ENCODE measurements at regions not wholly inside any gene's neighbourhood (a gene's known extent, or its start where the extent isn't known, plus 50 kb on each side); places are given as distances from the start of the nearest gene placed in this dataset.

- DNase-seq, result no peak
- Mint-ChIP-seq H3K27me3 (ENCODE audit: insufficient read depth, unreplicated experiment) (no peaks in the 10 kb centered on the region), H3K4me1 (ENCODE audit: low read depth, unreplicated experiment) (no peaks in the 10 kb centered on the region), H3K9me3 (ENCODE audit: unreplicated experiment) (peaks cover 24% of the 10 kb centered on the region), H3K36me3 (ENCODE audit: insufficient read depth, unreplicated experiment) (no peaks in the 10 kb centered on the region), H3K27ac (ENCODE audit: unreplicated experiment) (no peak overlapping the region), H3K4me3 (ENCODE audit: unreplicated experiment) (no peak overlapping the region)
- Histone ChIP-seq H3K4me1 (no peaks in the 10 kb centered on the region), H3K4me3 (ENCODE audit: low read depth, low read length) (no peak overlapping the region), H3K36me3 (ENCODE audit: control insufficient read depth, insufficient read depth, low read length) (no peaks in the 10 kb centered on the region), H3K9me3 (peaks cover 3% of the 10 kb centered on the region; the same call in 1 of the 2 replicates), H3K27me3 (replicated peaks; ENCODE audit: control insufficient read depth, insufficient read depth, low read length) (no peaks in the 10 kb centered on the region)
- TF ChIP-seq, protein P1, sequence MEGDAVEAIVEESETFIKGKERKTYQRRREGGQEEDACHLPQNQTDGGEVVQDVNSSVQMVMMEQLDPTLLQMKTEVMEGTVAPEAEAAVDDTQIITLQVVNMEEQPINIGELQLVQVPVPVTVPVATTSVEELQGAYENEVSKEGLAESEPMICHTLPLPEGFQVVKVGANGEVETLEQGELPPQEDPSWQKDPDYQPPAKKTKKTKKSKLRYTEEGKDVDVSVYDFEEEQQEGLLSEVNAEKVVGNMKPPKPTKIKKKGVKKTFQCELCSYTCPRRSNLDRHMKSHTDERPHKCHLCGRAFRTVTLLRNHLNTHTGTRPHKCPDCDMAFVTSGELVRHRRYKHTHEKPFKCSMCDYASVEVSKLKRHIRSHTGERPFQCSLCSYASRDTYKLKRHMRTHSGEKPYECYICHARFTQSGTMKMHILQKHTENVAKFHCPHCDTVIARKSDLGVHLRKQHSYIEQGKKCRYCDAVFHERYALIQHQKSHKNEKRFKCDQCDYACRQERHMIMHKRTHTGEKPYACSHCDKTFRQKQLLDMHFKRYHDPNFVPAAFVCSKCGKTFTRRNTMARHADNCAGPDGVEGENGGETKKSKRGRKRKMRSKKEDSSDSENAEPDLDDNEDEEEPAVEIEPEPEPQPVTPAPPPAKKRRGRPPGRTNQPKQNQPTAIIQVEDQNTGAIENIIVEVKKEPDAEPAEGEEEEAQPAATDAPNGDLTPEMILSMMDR (IDR thresholded peaks at IDR 0.05; ENCODE audit: insufficient read depth in 1 of 2, low read depth in 1 of 2, low read length in 1 of 2, severe bottlenecking in 1 of 2, unreplicated experiment in 1 of 2), result no peak
- ChIA-PET POLR2A (no interaction called here), CTCF (no interaction called here)
- no TSS peak for BruUV-seq (replicated peaks)
- intact Hi-C loops (cut with micrococcal nuclease; ENCODE audit: unreplicated experiment), result no loop called here
Measured at GRCh38 chr12:31868965-31869364, 90.2 kb upstream of the RESF1 start.

DNA sequence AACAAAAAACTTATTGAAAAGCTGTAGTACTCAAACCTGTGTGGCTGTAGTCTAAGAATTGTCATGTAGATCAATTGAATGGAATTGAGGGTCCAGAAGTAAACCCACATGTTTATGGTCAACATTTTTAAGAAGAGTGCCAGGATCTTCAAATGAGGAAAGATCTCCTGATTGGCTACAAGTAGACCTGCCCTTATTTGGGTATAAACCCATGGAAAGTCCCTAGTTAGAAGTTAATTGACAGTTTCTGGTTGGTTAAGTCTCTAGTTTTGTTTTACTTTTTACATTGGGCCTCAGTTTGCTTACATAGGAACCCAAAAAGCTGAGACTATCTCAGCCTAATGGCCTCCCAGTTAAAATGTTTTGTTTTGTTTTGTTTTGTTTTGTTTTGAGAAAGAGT lies 91.9 kb upstream of the RESF1 start:
- H3K4me1 Mint-ChIP-seq (ENCODE audit: low read depth, unreplicated experiment), result no peaks in the 10 kb centered on the region
- Histone ChIP-seq H3K36me3 (ENCODE audit: control insufficient read depth, insufficient read depth, low read length) (no peaks in the 10 kb centered on the region), H3K27me3 (replicated peaks; ENCODE audit: control insufficient read depth, insufficient read depth, low read length) (no peaks in the 10 kb centered on the region), H3K4me3 (ENCODE audit: low read depth, low read length) (no peak overlapping the region), H3K9me3 (peaks cover 3% of the 10 kb centered on the region; the same call in 1 of the 2 replicates), H3K4me1 (no peaks in the 10 kb centered on the region)
- H3K9me3 Mint-ChIP-seq (ENCODE audit: unreplicated experiment), result peaks cover 13% of the 10 kb centered on the region
- no peak for DNase-seq
- TF ChIP-seq, protein P1 (IDR thresholded peaks at IDR 0.05; ENCODE audit: insufficient read depth in 1 of 2, low read depth in 1 of 2, low read length in 1 of 2, severe bottlenecking in 1 of 2, unreplicated experiment in 1 of 2), result no peak
- BruUV-seq (replicated peaks), result no TSS peak
- intact Hi-C loops (cut with micrococcal nuclease; ENCODE audit: unreplicated experiment), result no loop called here
- H3K4me3 Mint-ChIP-seq (ENCODE audit: unreplicated experiment), result no peak overlapping the region
- H3K36me3 Mint-ChIP-seq (ENCODE audit: insufficient read depth, unreplicated experiment), result no peaks in the 10 kb centered on the region
- ChIA-PET POLR2A (no interaction called here), CTCF (no interaction called here)
- no peak overlapping the region for H3K27ac Mint-ChIP-seq (ENCODE audit: unreplicated experiment)
- no peaks in the 10 kb centered on the region for H3K27me3 Mint-ChIP-seq (ENCODE audit: insufficient read depth, unreplicated experiment)

DNA sequence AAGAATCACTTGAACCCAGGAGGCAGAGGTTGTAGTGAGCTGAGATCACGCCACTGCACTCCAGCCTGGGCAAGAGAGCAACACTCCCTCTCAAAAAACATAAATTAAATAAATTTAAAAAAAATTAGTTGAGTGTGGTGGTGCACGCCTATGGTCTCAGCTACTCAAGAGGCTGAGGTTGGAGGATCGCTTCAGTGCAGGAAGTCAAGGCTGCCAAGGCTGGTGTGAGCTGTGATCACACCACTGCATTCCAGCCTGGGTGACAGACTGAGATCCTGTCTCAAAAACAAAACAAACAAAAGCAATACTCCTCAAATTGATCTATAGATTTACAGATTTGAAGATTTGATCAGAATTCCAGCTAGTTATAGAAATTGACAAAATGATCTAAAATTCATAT lies 92.7 kb upstream of the RESF1 start:
- Histone ChIP-seq H3K4me3 (ENCODE audit: low read depth, low read length) (no peak overlapping the region), H3K27me3 (replicated peaks; ENCODE audit: control insufficient read depth, insufficient read depth, low read length) (no peaks in the 10 kb centered on the region), H3K9me3 (peaks cover 3% of the 10 kb centered on the region; the same call in 1 of the 2 replicates), H3K36me3 (ENCODE audit: control insufficient read depth, insufficient read depth, low read length) (no peaks in the 10 kb centered on the region), H3K4me1 (no peaks in the 10 kb centered on the region)
- Mint-ChIP-seq H3K27ac (ENCODE audit: unreplicated experiment) (no peak overlapping the region), H3K27me3 (ENCODE audit: insufficient read depth, unreplicated experiment) (no peaks in the 10 kb centered on the region), H3K9me3 (ENCODE audit: unreplicated experiment) (peaks cover 10% of the 10 kb centered on the region), H3K4me3 (ENCODE audit: unreplicated experiment) (no peak overlapping the region), H3K36me3 (ENCODE audit: insufficient read depth, unreplicated experiment) (no peaks in the 10 kb centered on the region), H3K4me1 (ENCODE audit: low read depth, unreplicated experiment) (no peaks in the 10 kb centered on the region)
- ChIA-PET POLR2A (no interaction called here), CTCF (no interaction called here)
- TF ChIP-seq, protein P1 (IDR thresholded peaks at IDR 0.05; ENCODE audit: insufficient read depth in 1 of 2, low read depth in 1 of 2, low read length in 1 of 2, severe bottlenecking in 1 of 2, unreplicated experiment in 1 of 2), result no peak
- intact Hi-C loops (cut with micrococcal nuclease; ENCODE audit: unreplicated experiment), result no loop called here
- BruUV-seq (replicated peaks), result no TSS peak
- DNase-seq, result no peak
